MM.1S (cell line): ENCODE measurements at regions not wholly inside any gene's neighbourhood (a gene's known extent, or its start where the extent isn't known, plus 50 kb on each side); places are given as distances from the start of the nearest gene placed in this dataset.

Source experiments
- DNase-seq: peaks from one replicate; pipeline ENCODE4 v3.0.0-alpha.2; 2015
- H2AFZ ChIP-seq: fragments of 300-600 bp; sonication (generic); 2 replicates; pipeline ENCODE4 v1.6.0; 2016; ENCODE audit warnings: antibody characterized with exemption, low read length
- H3F3A ChIP-seq: fragments of 300-600 bp; sonication (generic); 2 replicates; pipeline ENCODE4 v1.6.1; 2016; ENCODE audit warnings: mild to moderate bottlenecking, antibody characterized with exemption, low read length, moderate library complexity, mixed read lengths; ENCODE audit not compliant: insufficient read depth
- H3K27ac ChIP-seq: fragments of 300-600 bp; sonication (generic); 2 replicates; pipeline ENCODE4 v1.5.1; 2016; ENCODE audit warnings: mild to moderate bottlenecking, low read length
- H3K27me3 ChIP-seq: fragments of 300-600 bp; sonication (generic); replicated peaks from 2 replicates; pipeline ENCODE4 v1.6.0; 2016; ENCODE audit warnings: low read length; ENCODE audit not compliant: insufficient read depth
- H3K36me3 ChIP-seq: fragments of 300-600 bp; sonication (generic); replicated peaks from 2 replicates; pipeline ENCODE4 v1.6.1; 2016; ENCODE audit warnings: mild to moderate bottlenecking, low read length, mixed read lengths; ENCODE audit not compliant: insufficient read depth
- H3K4me1 ChIP-seq: fragments of 300-600 bp; sonication (generic); 2 replicates; pipeline ENCODE4 v1.6.1; 2016; ENCODE audit warnings: low read length, mixed read lengths
- H3K4me2 ChIP-seq: fragments of 300-600 bp; sonication (generic); 2 replicates; pipeline ENCODE4 v1.6.0; 2016; ENCODE audit warnings: low read depth, low read length
- H3K4me3 ChIP-seq: fragments of 300-600 bp; sonication (generic); 2 replicates; pipeline ENCODE4 v1.5.1; 2016; ENCODE audit warnings: low read length, mixed read lengths
- H3K79me2 ChIP-seq: fragments of 300-600 bp; sonication (generic); 2 replicates; pipeline ENCODE4 v1.6.1; 2016; ENCODE audit warnings: mixed run types, low read length, mixed read lengths
- H3K9ac ChIP-seq: fragments of 300-600 bp; sonication (generic); 2 replicates; pipeline ENCODE4 v1.6.1; 2016; ENCODE audit warnings: low read length, mixed read lengths
- H3K9me2 ChIP-seq: fragments of 300-600 bp; sonication (generic); replicated peaks from 2 replicates; pipeline ENCODE4 v1.6.1; 2016; ENCODE audit warnings: mild to moderate bottlenecking, low read length, mixed read lengths; ENCODE audit not compliant: insufficient read depth
- H3K9me3 ChIP-seq: fragments of 300-600 bp; sonication (generic); replicated peaks from 2 replicates; pipeline ENCODE4 v1.6.1; 2016; ENCODE audit warnings: mild to moderate bottlenecking, low read length, mixed read lengths; ENCODE audit not compliant: insufficient read depth
- H4K20me1 ChIP-seq: fragments of 300-600 bp; sonication (generic); 2 replicates; pipeline ENCODE4 v1.6.1; 2016; ENCODE audit warnings: mild to moderate bottlenecking, low read length, moderate library complexity, mixed read lengths; ENCODE audit not compliant: insufficient read depth
- CTCF ChIP-seq: fragments of 300-600 bp; sonication (generic); IDR thresholded peaks from 2 replicates; pipeline ENCODE4 v1.5.1; 2016; ENCODE audit warnings: antibody characterized with exemption, low read length, mixed read lengths
- EZH2 ChIP-seq: fragments of 300-600 bp; sonication (generic); optimal IDR thresholded peaks from 2 replicates; pipeline ENCODE3; 2017; ENCODE audit warnings: low read depth, mild to moderate bottlenecking, antibody characterized with exemption, low read length, mixed read lengths
- EZH2phosphoT487 ChIP-seq: fragments of 300-600 bp; sonication (generic); IDR thresholded peaks from 2 replicates; pipeline ENCODE4 v1.6.1; 2018; ENCODE audit warnings: antibody characterized with exemption, low read length

DNA sequence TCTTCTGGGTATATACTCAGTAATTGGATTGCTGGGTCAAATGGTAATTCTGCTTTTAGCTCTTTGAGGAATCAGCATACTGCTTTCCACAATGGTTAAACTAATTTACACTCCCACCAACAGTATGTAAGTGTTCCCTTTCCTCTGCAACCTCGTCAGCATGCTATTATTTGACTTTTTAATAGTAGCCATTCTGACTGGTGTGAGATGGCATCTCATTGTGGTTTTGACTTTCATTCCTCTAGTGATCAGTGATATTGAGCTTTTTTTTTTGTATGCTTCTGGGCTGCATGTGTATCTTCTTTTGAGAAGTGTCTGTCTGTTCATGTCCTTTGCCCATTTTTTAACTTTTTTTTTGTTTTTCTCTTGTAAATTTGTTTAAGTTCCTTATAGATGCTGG lies 279.4 kb downstream of the PTGER3 start:
- Histone ChIP-seq H3K27ac (no peak overlapping the region), H2AFZ (no peak overlapping the region), H3K9me3 (no peaks in the 10 kb centered on the region), H3K4me3 (no peak overlapping the region), H3K36me3 (no peaks in the 10 kb centered on the region), H3K4me1 (no peaks in the 10 kb centered on the region; the same call in 1 of the 2 replicates), H3K79me2 (no peaks in the 10 kb centered on the region), H3K9ac (no peak overlapping the region), H3F3A (no peaks in the 10 kb centered on the region), H3K27me3 (no peaks in the 10 kb centered on the region), H4K20me1 (no peaks in the 10 kb centered on the region), H3K9me2 (no peaks in the 10 kb centered on the region), H3K4me2 (no peak overlapping the region)
- DNase-seq: no peak
- no peak for TF ChIP-seq EZH2
- no peak for TF ChIP-seq EZH2phosphoT487
- no peak for TF ChIP-seq CTCF

GRCh38 chr1:70778056-70778762 lies 269.4 kb downstream of the PTGER3 start:
- H2AFZ ChIP-seq: no peak overlapping the region
- no peak overlapping the region for H3K9ac ChIP-seq
- no peaks in the 10 kb centered on the region for H3F3A ChIP-seq
- no peaks in the 10 kb centered on the region for H3K79me2 ChIP-seq
- H3K9me3 ChIP-seq: no peaks in the 10 kb centered on the region
- H3K4me1 ChIP-seq: no peaks in the 10 kb centered on the region
- H3K27ac ChIP-seq: no peak overlapping the region
- TF ChIP-seq CTCF: no peak
- no peak for TF ChIP-seq EZH2
- no peak for TF ChIP-seq EZH2phosphoT487
- no peaks in the 10 kb centered on the region for H3K27me3 ChIP-seq
- DNase-seq: no peak
- H3K36me3 ChIP-seq: no peaks in the 10 kb centered on the region
- H3K9me2 ChIP-seq: no peaks in the 10 kb centered on the region
- H4K20me1 ChIP-seq: no peaks in the 10 kb centered on the region
- no peak overlapping the region for H3K4me3 ChIP-seq
- no peak overlapping the region for H3K4me2 ChIP-seq

DNA sequence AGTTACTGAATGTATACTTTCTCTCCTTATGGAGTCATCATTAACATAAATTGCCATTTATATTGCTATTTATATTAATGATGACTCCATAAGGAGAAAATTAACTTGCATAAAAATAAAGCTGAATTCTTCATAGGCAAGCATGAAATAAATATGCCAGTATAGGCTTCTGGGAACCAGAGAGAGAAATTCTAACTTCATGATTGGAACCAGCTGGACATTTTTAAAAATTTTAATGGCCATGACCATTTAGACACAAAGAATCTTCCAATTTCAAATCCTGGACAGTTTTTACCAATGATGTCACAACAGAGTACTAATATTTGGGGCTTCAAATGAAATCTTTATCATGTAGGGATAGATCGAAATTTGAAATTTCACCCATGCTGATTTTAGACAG lies 268.7 kb downstream of the PTGER3 start:
- Histone ChIP-seq H3F3A (no peaks in the 10 kb centered on the region), H4K20me1 (no peaks in the 10 kb centered on the region), H3K27me3 (no peaks in the 10 kb centered on the region), H3K9ac (no peak overlapping the region), H3K79me2 (no peaks in the 10 kb centered on the region), H3K4me3 (no peak overlapping the region), H3K9me2 (no peaks in the 10 kb centered on the region), H3K4me1 (no peaks in the 10 kb centered on the region), H3K9me3 (no peaks in the 10 kb centered on the region), H3K36me3 (no peaks in the 10 kb centered on the region), H2AFZ (no peak overlapping the region), H3K27ac (no peak overlapping the region), H3K4me2 (no peak overlapping the region)
- TF ChIP-seq EZH2 (no peak), EZH2phosphoT487 (no peak), CTCF (no peak)
- no peak for DNase-seq
